CD4-positive, alpha-beta T cell (primary cell): ENCODE measurements at regions not wholly inside any gene's neighbourhood (a gene's known extent, or its start where the extent isn't known, plus 50 kb on each side); places are given as distances from the start of the nearest gene placed in this dataset.

ENCODE experiments used
- ATAC-seq: fragments of 200-7000 bp; cut with Tn5 transposase; one replicate; pipeline ENCODE4 v1.10.0; 2022; ENCODE audit warnings: mild to moderate bottlenecking; ENCODE audit not compliant: poor library complexity
- CTCF ChIA-PET: fragments of 350-600 bp; sonication (Branson Sonifier 250); formaldehyde crosslinking; loops from one replicate; lab custom pipeline; 2021; ENCODE audit warnings: antibody characterized with exemption, inconsistent platforms; lab: Charles Lee
- POLR2A ChIA-PET: fragments of 350-600 bp; sonication (Branson Sonifier 250); formaldehyde crosslinking; loops from one replicate; lab custom pipeline; 2021; ENCODE audit warnings: antibody characterized with exemption, inconsistent platforms; lab: Charles Lee
- DNase-seq, 14 experiments: peaks; one replicate each; pipeline ENCODE4 v3.0.0-alpha.2; 2013 to 2020; ENCODE audit warnings: mixed read lengths in 2 of 14
- H3K27ac ChIP-seq, 2 donors: one replicate each; pipeline versions ENCODE4 v1.5.1 to v1.7.0; 2013; ENCODE audit warnings: low read length in 2 of 2, low read depth in 1 of 2, mild to moderate bottlenecking in 1 of 2
- H3K27me3 ChIP-seq, 2 experiments: 1 replicate in 1 of 2; 2 replicates in 1 of 2; pipeline versions ENCODE4 v1.6.1 to v1.7.0; 2013; ENCODE audit warnings: low read length in 2 of 2, control low read depth in 1 of 2, mild to moderate bottlenecking in 1 of 2, moderate library complexity in 1 of 2; ENCODE audit not compliant: insufficient read depth in 2 of 2, control insufficient read depth in 1 of 2
- H3K36me3 ChIP-seq: one replicate; pipeline ENCODE4 v1.6.1; 2013; ENCODE audit warnings: low read length, control low read depth; ENCODE audit not compliant: insufficient read depth
- H3K4me1 ChIP-seq: one replicate; pipeline ENCODE4 v1.6.1; 2013; ENCODE audit warnings: low read length, control low read depth; ENCODE audit not compliant: insufficient read depth
- H3K4me3 ChIP-seq: one replicate; pipeline ENCODE4 v1.5.1; 2013; ENCODE audit warnings: mild to moderate bottlenecking, low read length, moderate library complexity
- H3K9me3 ChIP-seq, 2 experiments: 1 replicate in 1 of 2; 2 replicates in 1 of 2; pipeline versions ENCODE4 v1.6.1 to v1.7.0; 2013; ENCODE audit warnings: low read length in 2 of 2, mild to moderate bottlenecking in 2 of 2, control low read depth in 1 of 2, moderate library complexity in 1 of 2; ENCODE audit not compliant: control insufficient read depth in 1 of 2, insufficient read depth in 1 of 2
- H3K27ac Mint-ChIP-seq: one replicate; pipeline ENCODE4 v1.8.0; 2020; ENCODE audit warnings: mixed read lengths
- H3K27me3 Mint-ChIP-seq: one replicate; pipeline ENCODE4 v1.8.0; 2021; ENCODE audit warnings: mixed read lengths
- H3K36me3 Mint-ChIP-seq: one replicate; pipeline ENCODE4 v1.8.0; 2021; ENCODE audit warnings: low read depth, mixed read lengths
- H3K4me1 Mint-ChIP-seq: one replicate; pipeline ENCODE4 v1.8.0; 2021; ENCODE audit warnings: low read depth, mixed read lengths
- H3K4me3 Mint-ChIP-seq: one replicate; pipeline ENCODE4 v1.8.0; 2020; ENCODE audit warnings: mild to moderate bottlenecking, mixed read lengths
- H3K9me3 Mint-ChIP-seq: one replicate; pipeline ENCODE4 v1.8.0; 2020; ENCODE audit warnings: mixed read lengths
- CTCF ChIP-seq: fragments of 200-600 bp; IDR thresholded peaks from one replicate; pipeline ENCODE4 v1.8.0; 2022; ENCODE audit warnings: antibody characterized with exemption, mild to moderate bottlenecking
- intact Hi-C, 2 experiments: fragments of 100-400 bp; cut with DNase I in 1 of 2; cut with micrococcal nuclease in 1 of 2; formaldehyde crosslinking; loops; one replicate each; pipeline versions ENCODE4 v1.15.1 to v1.9.0; 2023 to 2025; cut with DNase I, micrococcal nuclease

GRCh38 chr6:152905551-152906299 lies 77.1 kb downstream of the FBXO5 start:
- H3K27me3 ChIP-seq, result peaks cover 0 to 5% of the 10 kb centered on the region in 2 experiments
- CTCF ChIA-PET, result interaction anchor here (0.5 kb wide), 1 partner anchor 1226 kb away, joined by 4 read pairs; no protein-coding TSS in a partner anchor
- no peak for TF ChIP-seq CTCF
- POLR2A ChIA-PET, result no interaction called here
- ATAC-seq, result no peak
- H3K4me1 ChIP-seq, result no peaks in the 10 kb centered on the region
- H3K36me3 ChIP-seq, result no peaks in the 10 kb centered on the region
- no peaks in the 10 kb centered on the region for H3K4me1 Mint-ChIP-seq
- no peak for DNase-seq
- H3K9me3 Mint-ChIP-seq, result no peaks in the 10 kb centered on the region
- intact Hi-C loops, result no loop called here
- no peaks in the 10 kb centered on the region for H3K9me3 ChIP-seq
- no peak overlapping the region for H3K27ac ChIP-seq
- no peaks in the 10 kb centered on the region for H3K36me3 Mint-ChIP-seq
- H3K4me3 Mint-ChIP-seq, result no peak overlapping the region
- no peak overlapping the region for H3K4me3 ChIP-seq
- H3K27me3 Mint-ChIP-seq, result peaks cover 11% of the 10 kb centered on the region
- H3K27ac Mint-ChIP-seq, result no peak overlapping the region

- H3K27me3 Mint-ChIP-seq, result peaks cover 34% of the 10 kb centered on the region
- CTCF ChIA-PET, result no interaction called here
Observed at GRCh38 chr6:152909241-152909640, 73.6 kb downstream of the FBXO5 start.

GRCh38 chr6:152916035-152916434 lies 66.8 kb downstream of the FBXO5 start:
- intact Hi-C loops, result no loop called here
- H3K4me1 Mint-ChIP-seq, result no peaks in the 10 kb centered on the region
- Histone ChIP-seq H3K4me3 (no peak overlapping the region), H3K27me3 (peaks cover 0 to 4% of the 10 kb centered on the region in 2 experiments), H3K27ac (no peak overlapping the region), H3K9me3 (peaks cover 0 to 8% of the 10 kb centered on the region in 2 experiments), H3K36me3 (no peaks in the 10 kb centered on the region), H3K4me1 (no peaks in the 10 kb centered on the region)
- DNase-seq (no peak), ATAC-seq (no peak)
- no peaks in the 10 kb centered on the region for H3K36me3 Mint-ChIP-seq
- no peak for TF ChIP-seq CTCF
- ChIA-PET POLR2A (no interaction called here), CTCF (no interaction called here)
- H3K9me3 Mint-ChIP-seq, result peaks cover 5% of the 10 kb centered on the region
- peaks cover 63% of the 10 kb centered on the region for H3K27me3 Mint-ChIP-seq
- H3K27ac Mint-ChIP-seq, result no peak overlapping the region
- H3K4me3 Mint-ChIP-seq, result no peak overlapping the region

More at GRCh38 chr6:152909241-152909640, 73.6 kb downstream of the FBXO5 start:
- no peaks in the 10 kb centered on the region for H3K36me3 Mint-ChIP-seq
- no peak overlapping the region for H3K27ac ChIP-seq
- no peaks in the 10 kb centered on the region for H3K36me3 ChIP-seq
- no peak overlapping the region for H3K4me3 Mint-ChIP-seq
- POLR2A ChIA-PET, result no interaction called here
- peaks cover 0 to 4% of the 10 kb centered on the region in 2 experiments for H3K9me3 ChIP-seq
- H3K27ac Mint-ChIP-seq, result no peak overlapping the region
- H3K27me3 ChIP-seq, result peaks cover 0 to 5% of the 10 kb centered on the region in 2 experiments
- H3K4me1 ChIP-seq, result no peaks in the 10 kb centered on the region
- H3K4me1 Mint-ChIP-seq, result no peaks in the 10 kb centered on the region
- no peak for DNase-seq
- H3K9me3 Mint-ChIP-seq, result peaks cover 5% of the 10 kb centered on the region
- no peak for TF ChIP-seq CTCF
- H3K4me3 ChIP-seq, result no peak overlapping the region
- intact Hi-C loops, result no loop called here
- no peak for ATAC-seq
